HCT116 (cell line): ENCODE measurements at regions not wholly inside any gene's neighbourhood (a gene's known extent, or its start where the extent isn't known, plus 50 kb on each side); places are given as distances from the start of the nearest gene placed in this dataset.

ENCODE experiments used
- ATAC-seq: fragments of 200-7000 bp; cut with Tn5 transposase; 2 replicates; pipeline ENCODE4 v1.9.1; 2020; ENCODE audit warnings: mild to moderate bottlenecking, moderate library complexity
- BruUV-seq: library from RNA; stranded (reverse); fragments of 400-500 nt; replicated peaks from 2 replicates; lab custom pipeline; 2021; lab: Mats Ljungman, UMichigan
- CTCF ChIA-PET: fragments of 300-600 bp; sonication (Branson Sonifier 250); formaldehyde crosslinking; loops from one replicate; lab custom pipeline; 2021; ENCODE audit warnings: antibody characterized with exemption; lab: Charles Lee
- POLR2A ChIA-PET: fragments of 300-600, 350-600 bp; sonication (Branson Sonifier 250); formaldehyde crosslinking; loops from one replicate; lab custom pipeline; 2021; ENCODE audit warnings: antibody characterized with exemption; lab: Charles Lee
- RAD21 ChIA-PET, 2 experiments: fragments of 300-600 bp; sonication (Branson Sonifier 250); formaldehyde crosslinking; loops; one replicate each; lab custom pipeline; 2023; ENCODE audit warnings: low total read pairs in 2 of 2; ENCODE audit not compliant: uncharacterized antibody in 2 of 2, unreplicated experiment in 2 of 2, low non-redundant PET in 1 of 2; lab: Charles Lee
- DNase-seq: peaks from one replicate; pipeline ENCODE4 v3.0.0-alpha.2; 2010; ENCODE audit warnings: low read depth, low spot score
- H2AFZ ChIP-seq: fragments of 200-600 bp; shearing (Covaris generic), sonication (generic); 2 replicates; pipeline ENCODE4 v1.6.1; 2017; ENCODE audit warnings: low read depth, mixed run types, mixed read lengths, antibody characterized with exemption, low read length; ENCODE audit not compliant: poor library complexity, severe bottlenecking
- H3K27ac ChIP-seq: 2 replicates; pipeline ENCODE4 v1.5.1; 2012; ENCODE audit warnings: low read depth, low read length
- H3K27me3 ChIP-seq: fragments of 200-600 bp; sonication (generic); 2 replicates; pipeline ENCODE4 v1.6.1; 2016; ENCODE audit warnings: mixed run types, low read length, mixed read lengths; ENCODE audit not compliant: insufficient read depth
- H3K36me3 ChIP-seq, 2 experiments: fragments of 200-500 bp in 1 of 2; fragments of 200-600 bp in 1 of 2; sonication (Bioruptor generic) in 1 of 2; sonication (generic) in 1 of 2; 2 replicates each; pipeline versions ENCODE4 v1.5.1 to v1.6.1; 2014 to 2016; ENCODE audit warnings: low read length in 2 of 2, inconsistent platforms in 1 of 2, mixed read lengths in 1 of 2, mixed run types in 1 of 2; ENCODE audit not compliant: insufficient read depth in 2 of 2, control insufficient read depth in 1 of 2
- H3K4me1 ChIP-seq, 2 experiments: fragments of 200-600 bp in 1 of 2; sonication (generic) in 1 of 2; 2 replicates each; pipeline versions ENCODE4 v1.5.1 to v1.6.1; 2012 to 2017; ENCODE audit warnings: low read length in 2 of 2, inconsistent platforms in 1 of 2, mild to moderate bottlenecking in 1 of 2, mixed read lengths in 1 of 2, mixed run types in 1 of 2, moderate library complexity in 1 of 2; ENCODE audit not compliant: insufficient read depth in 2 of 2, control insufficient read depth in 1 of 2
- H3K4me2 ChIP-seq: fragments of 200-600 bp; sonication (generic); 2 replicates; pipeline ENCODE4 v1.6.1; 2017; ENCODE audit warnings: mixed run types, low read length, mixed read lengths
- H3K4me3 ChIP-seq, 2 experiments: fragments of 200-600 bp in 1 of 2; sonication (generic) in 1 of 2; replicated peaks in 1 of 2; 2 replicates each; pipeline ENCODE4 v1.5.1; 2011 to 2016; ENCODE audit warnings: low read length in 2 of 2, control low read depth in 1 of 2, low read depth in 1 of 2, mild to moderate bottlenecking in 1 of 2, mixed read lengths in 1 of 2, mixed run types in 1 of 2
- H3K79me2 ChIP-seq: fragments of 200-600 bp; sonication (generic); 2 replicates; pipeline ENCODE4 v1.6.1; 2017; ENCODE audit warnings: mild to moderate bottlenecking, mixed run types, low read length, moderate library complexity, mixed read lengths; ENCODE audit not compliant: insufficient read depth
- H3K9ac ChIP-seq: fragments of 200-600 bp; sonication (generic); 2 replicates; pipeline ENCODE4 v1.6.1; 2016; ENCODE audit warnings: low read length, mixed read lengths
- H3K9me2 ChIP-seq: fragments of 200-600 bp; sonication (generic), shearing (Covaris generic); 2 replicates; pipeline ENCODE4 v1.6.1; 2017; ENCODE audit warnings: mixed run types, mild to moderate bottlenecking, moderate library complexity; ENCODE audit not compliant: insufficient read depth
- H3K9me3 ChIP-seq, 2 experiments: fragments of 200-500 bp in 1 of 2; fragments of 200-600 bp in 1 of 2; sonication (Bioruptor generic) in 1 of 2; sonication (generic) in 1 of 2; 2 replicates each; pipeline ENCODE4 v1.6.1; 2014 to 2017; ENCODE audit warnings: low read length in 2 of 2, mixed read lengths in 2 of 2, inconsistent platforms in 1 of 2, low read depth in 1 of 2, mild to moderate bottlenecking in 1 of 2, mixed run types in 1 of 2, moderate library complexity in 1 of 2; ENCODE audit not compliant: control insufficient read depth in 1 of 2, insufficient read depth in 1 of 2
- H4K20me1 ChIP-seq: fragments of 200-600 bp; sonication (generic), shearing (Covaris generic); 2 replicates; pipeline ENCODE4 v1.6.1; 2017; ENCODE audit warnings: mixed run types, mild to moderate bottlenecking, moderate library complexity; ENCODE audit not compliant: insufficient read depth
- CEBPB ChIP-seq: IDR thresholded peaks from 2 replicates; pipeline ENCODE4 v1.6.1; 2012; ENCODE audit warnings: low read depth
- EZH2 ChIP-seq: fragments of 200-600 bp; sonication (generic); IDR thresholded peaks from 2 replicates; pipeline ENCODE4 v1.6.1; 2017; ENCODE audit warnings: antibody characterized with exemption, mixed run types
- EZH2phosphoT487 ChIP-seq: fragments of 200-600 bp; IDR thresholded peaks from 2 replicates; pipeline ENCODE4 v1.6.1; 2018; ENCODE audit warnings: antibody characterized with exemption, borderline replicate concordance
- POLR2A ChIP-seq: IDR thresholded peaks from 2 replicates; pipeline ENCODE4 v1.7.0; 2011; ENCODE audit warnings: borderline replicate concordance; ENCODE audit not compliant: insufficient read depth, insufficient read length; ENCODE audit errors: extremely low read depth
- POLR2AphosphoS5 ChIP-seq: IDR thresholded peaks from 2 replicates; pipeline ENCODE4 v1.6.1; 2011; ENCODE audit warnings: mild to moderate bottlenecking, low read depth, low read length, moderate library complexity
- SP1 ChIP-seq: IDR thresholded peaks from 2 replicates; pipeline ENCODE4 v1.6.1; 2012; ENCODE audit warnings: low read depth
- TCF7L2 ChIP-seq: IDR thresholded peaks from 2 replicates; pipeline ENCODE4 v1.7.0; 2011; ENCODE audit warnings: borderline replicate concordance, inconsistent platforms; ENCODE audit not compliant: insufficient read depth, insufficient read length; ENCODE audit errors: extremely low read depth
- intact Hi-C: fragments of 100-400 bp; cut with micrococcal nuclease; formaldehyde crosslinking; loops from 2 replicates; pipeline ENCODE4 v1.10.0; 2022
- TF ChIP-seq, protein P1 (sequence below): IDR thresholded peaks from 2 replicates; pipeline ENCODE4 v1.6.1; 2012
- TF ChIP-seq, protein P2 (sequence below): IDR thresholded peaks from 2 replicates; pipeline ENCODE4 v1.6.1; 2011; ENCODE audit warnings: mild to moderate bottlenecking, low read length, moderate library complexity; ENCODE audit not compliant: insufficient replicate concordance; ENCODE audit errors: extremely low read depth

DNA sequence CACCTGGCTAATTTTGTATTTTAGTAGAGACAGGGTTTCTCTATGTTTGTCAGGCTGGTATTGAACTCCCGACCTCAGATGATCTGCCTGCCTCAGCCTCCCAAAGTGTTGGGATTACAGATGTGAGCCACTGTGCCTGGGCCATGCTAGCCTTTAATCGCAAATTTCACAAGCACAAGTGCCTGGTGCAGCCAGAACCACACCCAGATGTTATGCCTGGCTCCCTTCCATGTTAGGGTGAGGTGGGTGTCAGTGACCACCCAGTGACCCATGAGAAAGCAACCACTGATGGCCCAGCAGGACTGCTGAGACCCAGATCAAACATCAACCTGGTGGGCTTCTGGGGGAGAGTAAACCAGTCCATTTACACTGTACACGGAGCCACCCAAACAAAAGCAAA lies 241.9 kb downstream of the CDH11 start (continued):
- no peak for TF ChIP-seq POLR2AphosphoS5
- TF ChIP-seq, all 23 proteins: peak for 0

DNA sequence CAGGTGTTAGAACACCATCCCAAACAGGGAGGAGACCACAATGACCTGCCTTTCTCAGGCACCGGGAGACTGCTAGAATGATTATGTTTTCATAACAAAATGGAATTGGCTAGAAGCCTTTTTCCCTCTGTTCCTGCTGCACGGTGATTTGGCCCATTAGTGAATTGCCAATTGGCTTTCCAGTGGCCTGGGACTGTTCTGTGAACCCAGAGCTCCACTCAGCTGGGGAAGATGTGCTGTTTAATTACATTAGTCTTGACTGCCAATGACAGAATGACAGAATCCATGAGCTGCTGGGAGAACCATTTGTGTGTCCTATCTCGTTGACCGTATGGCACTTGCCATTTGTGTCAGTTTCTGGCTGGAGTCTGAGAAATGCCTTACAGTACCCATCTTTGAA lies 242.9 kb downstream of the CDH11 start:
- Histone ChIP-seq H3K36me3 (no peaks in the 10 kb centered on the region), H3K79me2 (no peaks in the 10 kb centered on the region), H3K27me3 (no peaks in the 10 kb centered on the region), H3K4me1 (no peaks in the 10 kb centered on the region), H3K9me2 (no peaks in the 10 kb centered on the region), H3K27ac (no peak overlapping the region), H4K20me1 (no peaks in the 10 kb centered on the region), H3K9me3 (peaks cover 4 to 30% of the 10 kb centered on the region in 2 experiments; a peak in 2 of 4 replicates), H3K4me3 (no peak overlapping the region), H3K4me2 (no peak overlapping the region), H2AFZ (no peak overlapping the region), H3K9ac (no peak overlapping the region)
- TF ChIP-seq, protein P1, sequence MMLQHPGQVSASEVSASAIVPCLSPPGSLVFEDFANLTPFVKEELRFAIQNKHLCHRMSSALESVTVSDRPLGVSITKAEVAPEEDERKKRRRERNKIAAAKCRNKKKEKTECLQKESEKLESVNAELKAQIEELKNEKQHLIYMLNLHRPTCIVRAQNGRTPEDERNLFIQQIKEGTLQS: no peak
- ChIA-PET POLR2A (no interaction called here), RAD21 (no interaction called here), CTCF (no interaction called here)
- intact Hi-C loops: no loop called here
- DNase-seq (no peak), ATAC-seq (no peak)
- no TSS peak for BruUV-seq

DNA sequence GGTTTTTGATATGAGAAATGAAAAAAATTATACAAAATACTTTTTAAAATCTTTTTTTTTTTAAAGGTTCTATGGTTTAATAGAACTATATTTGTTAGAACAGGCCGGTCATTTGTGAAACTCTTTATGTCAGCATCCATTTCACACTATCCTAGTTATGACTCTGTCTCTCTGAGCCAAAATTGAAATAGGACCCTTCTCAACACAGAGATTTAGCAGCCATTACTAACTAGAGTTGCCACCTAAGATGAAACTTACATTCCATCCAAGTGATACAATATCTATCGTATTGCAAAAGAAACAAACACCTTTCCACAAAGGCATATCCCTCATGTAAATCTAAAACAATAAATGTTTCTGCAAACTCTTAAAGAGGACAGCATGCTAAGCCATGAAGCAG lies 249.8 kb downstream of the CDH11 start:
- Histone ChIP-seq H3K4me2 (no peak overlapping the region), H3K9me3 (peaks cover 14 to 26% of the 10 kb centered on the region in 2 experiments; a peak in 2 of 4 replicates), H3K4me1 (no peaks in the 10 kb centered on the region), H3K27me3 (no peaks in the 10 kb centered on the region), H3K79me2 (no peaks in the 10 kb centered on the region), H3K36me3 (no peaks in the 10 kb centered on the region), H3K4me3 (no peak overlapping the region), H3K27ac (no peak overlapping the region), H3K9me2 (no peaks in the 10 kb centered on the region), H2AFZ (no peak overlapping the region), H3K9ac (no peak overlapping the region), H4K20me1 (no peaks in the 10 kb centered on the region)
- BruUV-seq: no TSS peak
- CTCF ChIA-PET: no interaction called here
- RAD21 ChIA-PET: no interaction called here
- no peak for DNase-seq
- ATAC-seq: no peak
- intact Hi-C loops: no loop called here
- POLR2A ChIA-PET: no interaction called here
- TF ChIP-seq CEBPB (no peak), EZH2phosphoT487 (no peak), POLR2A (no peak), TCF7L2 (no peak), SP1 (no peak), EZH2 (no peak)
- TF ChIP-seq, protein P1: no peak
- TF ChIP-seq, protein P2, sequence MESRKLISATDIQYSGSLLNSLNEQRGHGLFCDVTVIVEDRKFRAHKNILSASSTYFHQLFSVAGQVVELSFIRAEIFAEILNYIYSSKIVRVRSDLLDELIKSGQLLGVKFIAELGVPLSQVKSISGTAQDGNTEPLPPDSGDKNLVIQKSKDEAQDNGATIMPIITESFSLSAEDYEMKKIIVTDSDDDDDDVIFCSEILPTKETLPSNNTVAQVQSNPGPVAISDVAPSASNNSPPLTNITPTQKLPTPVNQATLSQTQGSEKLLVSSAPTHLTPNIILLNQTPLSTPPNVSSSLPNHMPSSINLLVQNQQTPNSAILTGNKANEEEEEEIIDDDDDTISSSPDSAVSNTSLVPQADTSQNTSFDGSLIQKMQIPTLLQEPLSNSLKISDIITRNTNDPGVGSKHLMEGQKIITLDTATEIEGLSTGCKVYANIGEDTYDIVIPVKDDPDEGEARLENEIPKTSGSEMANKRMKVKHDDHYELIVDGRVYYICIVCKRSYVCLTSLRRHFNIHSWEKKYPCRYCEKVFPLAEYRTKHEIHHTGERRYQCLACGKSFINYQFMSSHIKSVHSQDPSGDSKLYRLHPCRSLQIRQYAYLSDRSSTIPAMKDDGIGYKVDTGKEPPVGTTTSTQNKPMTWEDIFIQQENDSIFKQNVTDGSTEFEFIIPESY: no peak
